Fibroblast of gingiva (primary cell): ENCODE measurements at regions not wholly inside any gene's neighbourhood (a gene's known extent, or its start where the extent isn't known, plus 50 kb on each side); places are given as distances from the start of the nearest gene placed in this dataset.

ENCODE experiments used
- DNase-seq: peaks from one replicate; pipeline ENCODE4 v3.0.0-alpha.2; 2011; ENCODE audit warnings: low read depth

GRCh38 chr9:13487498-13487897 is 208.0 kb upstream of the MPDZ start:
- no peak for DNase-seq

- no peak for DNase-seq
These were observed 207.6 kb upstream of the MPDZ start for GRCh38 chr9:13487071-13487470.

GRCh38 chr9:13485068-13485596 is 205.6 kb upstream of the MPDZ start:
- DNase-seq, result peak; percentile 87

- DNase-seq, result no peak
These were observed 204.7 kb upstream of the MPDZ start for GRCh38 chr9:13484186-13484585.

GRCh38 chr9:13481274-13481673 is 201.8 kb upstream of the MPDZ start:
- DNase-seq, result no peak

GRCh38 chr9:13480693-13481092 is 201.2 kb upstream of the MPDZ start:
- peak; percentile 52 for DNase-seq

GRCh38 chr9:13479096-13479495 is 199.6 kb upstream of the MPDZ start:
- DNase-seq, result no peak

- DNase-seq, result peak; percentile 47
These were observed 199.1 kb upstream of the MPDZ start for GRCh38 chr9:13478639-13479038.

- peak; percentile 33 for DNase-seq
These were observed 198.7 kb upstream of the MPDZ start for GRCh38 chr9:13478160-13478559.

- no peak for DNase-seq
These were observed 191.3 kb upstream of the MPDZ start for GRCh38 chr9:13470836-13471235.

GRCh38 chr9:13467157-13467556 is 187.7 kb upstream of the MPDZ start:
- DNase-seq, result no peak

- no peak for DNase-seq
These were observed 182.0 kb upstream of the MPDZ start for GRCh38 chr9:13461414-13461991.

GRCh38 chr9:13459071-13459470 is 179.6 kb upstream of the MPDZ start:
- DNase-seq, result no peak

GRCh38 chr9:13457795-13458194 is 178.3 kb upstream of the MPDZ start:
- no peak for DNase-seq

- no peak for DNase-seq
These were observed 171.2 kb upstream of the MPDZ start for GRCh38 chr9:13450723-13451122.

GRCh38 chr9:13448482-13448881 is 169.0 kb upstream of the MPDZ start:
- no peak for DNase-seq

GRCh38 chr9:13447843-13448422 is 168.4 kb upstream of the MPDZ start:
- DNase-seq, result no peak

GRCh38 chr9:13446938-13447842 is 167.7 kb upstream of the MPDZ start:
- DNase-seq, result no peak

GRCh38 chr9:13446286-13446937 is 166.9 kb upstream of the MPDZ start:
- DNase-seq, result no peak

- peak; percentile 15 for DNase-seq
These were observed 165.6 kb upstream of the MPDZ start for GRCh38 chr9:13445103-13445500.

GRCh38 chr9:13444245-13445102 is 165.0 kb upstream of the MPDZ start:
- DNase-seq, result no peak
